A549 (cell line): ENCODE measurements at regions not wholly inside any gene's neighbourhood (a gene's known extent, or its start where the extent isn't known, plus 50 kb on each side); places are given as distances from the start of the nearest gene placed in this dataset.

Source experiments
- ATAC-seq, 2 experiments: fragments of 200-7000 bp in 1 of 2; fragments of >200 bp in 1 of 2; cut with Nextera tagmentation in 1 of 2; cut with Tn5 transposase in 1 of 2; 3 replicates each; pipeline versions ENCODE4 v1.8.0 to v1.9.1; 2018 to 2020; ENCODE audit warnings: mild to moderate bottlenecking in 1 of 2, moderate library complexity in 1 of 2
- CTCF ChIA-PET: fragments of 300-600 bp; sonication (Branson Sonifier 250); formaldehyde crosslinking; extraction: SDS; loops from one replicate; lab custom pipeline; 2021; ENCODE audit warnings: antibody characterized with exemption, inconsistent platforms; lab: Yijun Ruan, JAX
- POLR2A ChIA-PET: fragments of 350-600 bp; formaldehyde crosslinking; extraction: SDS; loops from one replicate; lab custom pipeline; 2021; ENCODE audit warnings: antibody characterized with exemption, inconsistent platforms; lab: Yijun Ruan, JAX
- DNase-seq, 2 experiments: peaks; one replicate each; pipeline versions ENCODE4 v3.0.0 to v3.0.0-alpha.2; 2011 to 2016; ENCODE audit warnings: low read depth in 1 of 2, low spot score in 1 of 2
- FAIRE-seq: peaks from 2 replicates; lab custom pipeline; 2011; peaks lifted over from hg19 to GRCh38; lab: Jason Lieb, UNC
- H3K27ac ChIP-seq, 2 experiments: fragments of >200 bp; sonication (Bioruptor Twin); formaldehyde crosslinking; 3 replicates each; pipeline ENCODE4 v1.5.1; 2016 to 2017
- H3K4me1 ChIP-seq: fragments of >200 bp; sonication (Bioruptor Twin); formaldehyde crosslinking; 3 replicates; pipeline ENCODE4 v1.6.1; 2016
- H3K4me2 ChIP-seq: fragments of >200 bp; sonication (Bioruptor Twin); formaldehyde crosslinking; 3 replicates; pipeline ENCODE4 v1.6.1; 2016
- H3K4me3 ChIP-seq: fragments of >200 bp; sonication (Bioruptor Twin); formaldehyde crosslinking; 3 replicates; pipeline ENCODE4 v1.5.1; 2016
- H3K9me3 ChIP-seq: fragments of >200 bp; sonication (Bioruptor Twin); formaldehyde crosslinking; 3 replicates; pipeline ENCODE4 v1.6.1; 2016
- BHLHE40 ChIP-seq: IDR thresholded peaks from 2 replicates; pipeline ENCODE4 v1.6.1; 2012; ENCODE audit warnings: low read depth, low read length, inconsistent platforms
- CBX2 ChIP-seq: fragments of 200-600 bp; sonication (generic); IDR thresholded peaks from 2 replicates; pipeline ENCODE4 v1.6.1; 2016; ENCODE audit warnings: low read depth, mild to moderate bottlenecking, borderline replicate concordance
- CHD4 ChIP-seq: fragments of 200-600 bp; sonication (generic); IDR thresholded peaks from 2 replicates; pipeline ENCODE4 v1.6.1; 2016; ENCODE audit warnings: antibody characterized with exemption, mild to moderate bottlenecking, borderline replicate concordance
- EHMT2 ChIP-seq: fragments of 200-600 bp; sonication (generic); IDR thresholded peaks from 2 replicates; pipeline ENCODE4 v1.6.1; 2016; ENCODE audit warnings: antibody characterized with exemption, low read depth, mild to moderate bottlenecking, moderate library complexity
- EP300 ChIP-seq, 2 experiments: fragments of >200 bp; sonication (Bioruptor Twin); formaldehyde crosslinking; IDR thresholded peaks; 2 replicates in 1 of 2; 3 replicates in 1 of 2; pipeline ENCODE4 v1.6.1; 2016 to 2017
- GATA3 ChIP-seq: IDR thresholded peaks from 2 replicates; pipeline ENCODE4 v1.6.1; 2012; ENCODE audit warnings: borderline replicate concordance
- JUNB ChIP-seq: fragments of >200 bp; sonication (Bioruptor Twin); formaldehyde crosslinking; IDR thresholded peaks from 2 replicates; pipeline ENCODE4 v1.6.1; 2016
- MAFK ChIP-seq: fragments of 450-650 bp; IDR thresholded peaks from 2 replicates; pipeline ENCODE4 v1.6.1; 2014; ENCODE audit not compliant: partially characterized antibody
- MYC ChIP-seq: IDR thresholded peaks from 2 replicates; pipeline ENCODE4 v1.6.1; 2012; ENCODE audit warnings: mild to moderate bottlenecking, inconsistent platforms, low read length, improper control_type of control experiment, borderline replicate concordance
- NFE2L2 ChIP-seq: fragments of 150-350 bp; conservative IDR thresholded peaks from 2 replicates; pipeline ENCODE4 v1.6.1; 2014; ENCODE audit warnings: low read length
- POLR2A ChIP-seq: IDR thresholded peaks from 2 replicates; pipeline ENCODE4 v1.6.1; 2012; ENCODE audit warnings: mild to moderate bottlenecking, low read length
- POLR2AphosphoS2 ChIP-seq: conservative IDR thresholded peaks from 2 replicates; pipeline ENCODE4 v1.6.1; 2012; ENCODE audit warnings: low read length, improper control_type of control experiment, inconsistent platforms
- RAD21 ChIP-seq, 2 experiments: fragments of >200 bp in 1 of 2; sonication (Bioruptor Twin) in 1 of 2; formaldehyde crosslinking in 1 of 2; IDR thresholded peaks in 1 of 2; conservative IDR thresholded peaks in 1 of 2; 2 replicates in 1 of 2; 3 replicates in 1 of 2; pipeline ENCODE4 v1.6.1; 2012 to 2018; ENCODE audit warnings: inconsistent platforms in 1 of 2
- RFX5 ChIP-seq: fragments of 450-650 bp; IDR thresholded peaks from 2 replicates; pipeline ENCODE4 v1.7.1; 2014; ENCODE audit warnings: antibody characterized with exemption, mild to moderate bottlenecking, moderate library complexity
- SMC3 ChIP-seq: fragments of >200 bp; sonication (Bioruptor Twin); formaldehyde crosslinking; IDR thresholded peaks from 3 replicates; pipeline ENCODE4 v1.6.1; 2018; ENCODE audit warnings: inconsistent platforms
- SREBF2 ChIP-seq: fragments of 450-650 bp; IDR thresholded peaks from 2 replicates; pipeline ENCODE4 v1.6.1; 2014; ENCODE audit warnings: mild to moderate bottlenecking, moderate library complexity
- TFCP2L1 ChIP-seq: fragments of 250-450 bp; sonication (Bioruptor Pico); IDR thresholded peaks from 2 replicates; pipeline ENCODE4 v1.5.0; 2021; ENCODE audit warnings: mild to moderate bottlenecking
- TP53 ChIP-seq: fragments of 250-450 bp; sonication (Bioruptor Pico); IDR thresholded peaks from 2 replicates; pipeline ENCODE4 v1.5.0; 2021; ENCODE audit warnings: mild to moderate bottlenecking, moderate library complexity
- ZNF302 ChIP-seq: fragments of 250-450 bp; sonication (Bioruptor Pico); IDR thresholded peaks from 2 replicates; pipeline ENCODE4 v1.9.0; 2021; ENCODE audit warnings: inconsistent platforms, mild to moderate bottlenecking, moderate library complexity
- ZSCAN20 ChIP-seq: fragments of 250-450 bp; sonication (Bioruptor Pico); IDR thresholded peaks from 2 replicates; pipeline ENCODE4 v1.8.0; 2022; ENCODE audit warnings: mild to moderate bottlenecking, moderate library complexity
- WGBS: methylation state at CpG from one replicate; pipeline ENCODE4 v1.1.6; 2017; ENCODE audit errors: missing lambda C conversion rate; 5-methylcytosine and 5-hydroxymethylcytosine counted together
- TF ChIP-seq, protein P1 (sequence below): fragments of 200-600 bp; sonication (generic); IDR thresholded peaks from 2 replicates; pipeline ENCODE4 v1.6.1; 2016; ENCODE audit warnings: antibody characterized with exemption, mild to moderate bottlenecking, moderate library complexity
- TF ChIP-seq, protein P2 (sequence below): fragments of 250-450 bp; sonication (Bioruptor Pico); IDR thresholded peaks from 2 replicates; pipeline ENCODE4 v1.5.0; 2021; ENCODE audit warnings: mild to moderate bottlenecking, moderate library complexity, borderline replicate concordance
- TF ChIP-seq, protein P3 (sequence below): IDR thresholded peaks from 2 replicates; pipeline ENCODE4 v1.6.1; 2012
- TF ChIP-seq, protein P4 (sequence below): fragments of >200 bp; sonication (Bioruptor Twin); formaldehyde crosslinking; IDR thresholded peaks from 3 replicates; pipeline ENCODE4 v1.5.1; 2016

DNA sequence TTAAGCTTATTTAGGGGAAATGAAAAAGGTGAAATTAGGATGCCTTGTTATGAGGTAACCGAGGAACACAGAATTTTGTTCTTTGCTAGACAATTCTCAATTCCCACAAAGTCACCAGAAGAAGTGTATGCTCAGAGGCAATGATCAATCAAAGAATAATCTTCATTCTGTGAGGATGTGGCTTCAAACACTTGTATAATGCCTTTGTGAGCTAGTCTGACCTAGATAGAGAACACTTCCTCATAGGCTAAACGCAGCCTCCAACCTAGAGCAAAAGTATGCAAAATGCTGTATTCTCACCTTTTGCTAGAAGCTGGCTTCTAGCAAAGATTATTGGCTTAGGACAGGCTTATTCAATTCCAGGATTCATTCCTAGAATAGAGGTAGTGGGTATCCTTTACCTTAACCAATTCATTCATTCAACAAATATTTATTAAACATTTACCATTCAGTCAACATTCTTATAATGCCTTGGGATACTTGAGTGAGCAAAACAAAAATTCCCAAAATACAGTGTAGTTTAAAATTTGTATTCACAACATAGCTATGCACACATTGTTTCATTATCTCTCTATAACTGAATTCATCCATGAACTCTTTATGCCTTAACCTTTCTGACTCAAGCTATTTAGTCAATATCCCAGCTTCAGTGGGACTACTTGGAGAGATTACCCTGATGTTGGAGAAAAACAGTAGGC is 530.2 kb downstream of the PTPRC start:
- TF ChIP-seq, protein P1, sequence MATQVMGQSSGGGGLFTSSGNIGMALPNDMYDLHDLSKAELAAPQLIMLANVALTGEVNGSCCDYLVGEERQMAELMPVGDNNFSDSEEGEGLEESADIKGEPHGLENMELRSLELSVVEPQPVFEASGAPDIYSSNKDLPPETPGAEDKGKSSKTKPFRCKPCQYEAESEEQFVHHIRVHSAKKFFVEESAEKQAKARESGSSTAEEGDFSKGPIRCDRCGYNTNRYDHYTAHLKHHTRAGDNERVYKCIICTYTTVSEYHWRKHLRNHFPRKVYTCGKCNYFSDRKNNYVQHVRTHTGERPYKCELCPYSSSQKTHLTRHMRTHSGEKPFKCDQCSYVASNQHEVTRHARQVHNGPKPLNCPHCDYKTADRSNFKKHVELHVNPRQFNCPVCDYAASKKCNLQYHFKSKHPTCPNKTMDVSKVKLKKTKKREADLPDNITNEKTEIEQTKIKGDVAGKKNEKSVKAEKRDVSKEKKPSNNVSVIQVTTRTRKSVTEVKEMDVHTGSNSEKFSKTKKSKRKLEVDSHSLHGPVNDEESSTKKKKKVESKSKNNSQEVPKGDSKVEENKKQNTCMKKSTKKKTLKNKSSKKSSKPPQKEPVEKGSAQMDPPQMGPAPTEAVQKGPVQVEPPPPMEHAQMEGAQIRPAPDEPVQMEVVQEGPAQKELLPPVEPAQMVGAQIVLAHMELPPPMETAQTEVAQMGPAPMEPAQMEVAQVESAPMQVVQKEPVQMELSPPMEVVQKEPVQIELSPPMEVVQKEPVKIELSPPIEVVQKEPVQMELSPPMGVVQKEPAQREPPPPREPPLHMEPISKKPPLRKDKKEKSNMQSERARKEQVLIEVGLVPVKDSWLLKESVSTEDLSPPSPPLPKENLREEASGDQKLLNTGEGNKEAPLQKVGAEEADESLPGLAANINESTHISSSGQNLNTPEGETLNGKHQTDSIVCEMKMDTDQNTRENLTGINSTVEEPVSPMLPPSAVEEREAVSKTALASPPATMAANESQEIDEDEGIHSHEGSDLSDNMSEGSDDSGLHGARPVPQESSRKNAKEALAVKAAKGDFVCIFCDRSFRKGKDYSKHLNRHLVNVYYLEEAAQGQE: no peak
- TF ChIP-seq ZNF302: no peak
- TF ChIP-seq TP53 (CRISPR knock-in tag): no peak
- TF ChIP-seq, protein P2, sequence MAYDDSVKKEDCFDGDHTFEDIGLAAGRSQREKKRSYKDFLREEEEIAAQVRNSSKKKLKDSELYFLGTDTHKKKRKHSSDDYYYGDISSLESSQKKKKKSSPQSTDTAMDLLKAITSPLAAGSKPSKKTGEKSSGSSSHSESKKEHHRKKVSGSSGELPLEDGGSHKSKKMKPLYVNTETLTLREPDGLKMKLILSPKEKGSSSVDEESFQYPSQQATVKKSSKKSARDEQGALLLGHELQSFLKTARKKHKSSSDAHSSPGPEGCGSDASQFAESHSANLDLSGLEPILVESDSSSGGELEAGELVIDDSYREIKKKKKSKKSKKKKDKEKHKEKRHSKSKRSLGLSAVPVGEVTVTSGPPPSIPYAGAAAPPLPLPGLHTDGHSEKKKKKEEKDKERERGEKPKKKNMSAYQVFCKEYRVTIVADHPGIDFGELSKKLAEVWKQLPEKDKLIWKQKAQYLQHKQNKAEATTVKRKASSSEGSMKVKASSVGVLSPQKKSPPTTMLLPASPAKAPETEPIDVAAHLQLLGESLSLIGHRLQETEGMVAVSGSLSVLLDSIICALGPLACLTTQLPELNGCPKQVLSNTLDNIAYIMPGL (CRISPR knock-in tag): no peak
- no peak for TF ChIP-seq ZSCAN20 (CRISPR knock-in tag)
- TF ChIP-seq CHD4: no peak
- TF ChIP-seq TFCP2L1 (CRISPR knock-in tag): no peak
- TF ChIP-seq SMC3: no peak
- TF ChIP-seq EHMT2: no peak
- TF ChIP-seq GATA3: no peak
- no peak for TF ChIP-seq CBX2
- TF ChIP-seq RAD21 (conservative IDR thresholded peaks at IDR 0.05 in 1 of 2, IDR thresholded peaks at IDR 0.05 in 1 of 2): no peak
- TF ChIP-seq, protein P3, sequence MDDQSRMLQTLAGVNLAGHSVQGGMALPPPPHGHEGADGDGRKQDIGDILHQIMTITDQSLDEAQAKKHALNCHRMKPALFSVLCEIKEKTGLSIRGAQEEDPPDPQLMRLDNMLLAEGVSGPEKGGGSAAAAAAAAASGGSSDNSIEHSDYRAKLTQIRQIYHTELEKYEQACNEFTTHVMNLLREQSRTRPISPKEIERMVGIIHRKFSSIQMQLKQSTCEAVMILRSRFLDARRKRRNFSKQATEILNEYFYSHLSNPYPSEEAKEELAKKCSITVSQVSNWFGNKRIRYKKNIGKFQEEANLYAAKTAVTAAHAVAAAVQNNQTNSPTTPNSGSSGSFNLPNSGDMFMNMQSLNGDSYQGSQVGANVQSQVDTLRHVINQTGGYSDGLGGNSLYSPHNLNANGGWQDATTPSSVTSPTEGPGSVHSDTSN: no peak
- no peak for TF ChIP-seq MAFK
- no peak for TF ChIP-seq SREBF2
- TF ChIP-seq POLR2A: no peak
- TF ChIP-seq, protein P4, sequence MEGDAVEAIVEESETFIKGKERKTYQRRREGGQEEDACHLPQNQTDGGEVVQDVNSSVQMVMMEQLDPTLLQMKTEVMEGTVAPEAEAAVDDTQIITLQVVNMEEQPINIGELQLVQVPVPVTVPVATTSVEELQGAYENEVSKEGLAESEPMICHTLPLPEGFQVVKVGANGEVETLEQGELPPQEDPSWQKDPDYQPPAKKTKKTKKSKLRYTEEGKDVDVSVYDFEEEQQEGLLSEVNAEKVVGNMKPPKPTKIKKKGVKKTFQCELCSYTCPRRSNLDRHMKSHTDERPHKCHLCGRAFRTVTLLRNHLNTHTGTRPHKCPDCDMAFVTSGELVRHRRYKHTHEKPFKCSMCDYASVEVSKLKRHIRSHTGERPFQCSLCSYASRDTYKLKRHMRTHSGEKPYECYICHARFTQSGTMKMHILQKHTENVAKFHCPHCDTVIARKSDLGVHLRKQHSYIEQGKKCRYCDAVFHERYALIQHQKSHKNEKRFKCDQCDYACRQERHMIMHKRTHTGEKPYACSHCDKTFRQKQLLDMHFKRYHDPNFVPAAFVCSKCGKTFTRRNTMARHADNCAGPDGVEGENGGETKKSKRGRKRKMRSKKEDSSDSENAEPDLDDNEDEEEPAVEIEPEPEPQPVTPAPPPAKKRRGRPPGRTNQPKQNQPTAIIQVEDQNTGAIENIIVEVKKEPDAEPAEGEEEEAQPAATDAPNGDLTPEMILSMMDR: no peak
- no peak for TF ChIP-seq NFE2L2
- TF ChIP-seq POLR2AphosphoS2: no peak
- ATAC-seq (no peak), FAIRE-seq (no peak), DNase-seq (no peak)
- WGBS: 5% methylated on average over 2 of the region's 2 CpGs
- no peaks in the 10 kb centered on the region for H3K9me3 ChIP-seq
- ChIA-PET CTCF (no interaction called here), POLR2A (no interaction called here)
- no peak overlapping the region for H3K4me2 ChIP-seq
- H3K27ac ChIP-seq: no peak overlapping the region
- H3K4me1 ChIP-seq: no peaks in the 10 kb centered on the region
- no peak overlapping the region for H3K4me3 ChIP-seq

DNA sequence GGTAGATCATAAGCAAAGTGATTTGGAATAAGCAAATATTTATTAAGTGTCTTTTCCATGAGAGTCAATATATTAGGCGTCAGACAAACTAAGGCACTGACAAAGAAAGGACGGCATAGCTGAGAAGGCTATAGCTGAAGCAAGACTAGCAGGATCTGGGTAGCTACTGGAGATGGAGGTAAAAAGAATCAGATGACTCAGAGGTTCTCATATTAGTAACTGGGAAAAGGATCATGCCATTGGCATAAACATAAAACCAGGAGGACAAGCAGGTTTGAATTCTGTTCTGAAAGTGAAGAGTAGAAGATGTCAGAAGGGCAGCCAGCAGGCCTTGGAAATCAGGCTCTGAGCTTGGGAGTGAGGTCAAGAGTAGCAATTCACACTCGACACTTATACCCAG is 531.9 kb downstream of the PTPRC start:
- no peak for DNase-seq
- ATAC-seq: no peak
- 46% methylated on average over 3 of the region's 3 CpGs for WGBS
- ChIA-PET CTCF (no interaction called here), POLR2A (no interaction called here)
- no peak for FAIRE-seq
- no peaks in the 10 kb centered on the region for H3K9me3 ChIP-seq
- no peak overlapping the region for H3K27ac ChIP-seq
- H3K4me1 ChIP-seq: no peaks in the 10 kb centered on the region
- H3K4me3 ChIP-seq: no peak overlapping the region
- H3K4me2 ChIP-seq: no peak overlapping the region
- TF ChIP-seq, protein P1: no peak
- TF ChIP-seq JUNB: no peak
- TF ChIP-seq MYC: no peak
- no peak for TF ChIP-seq RFX5
- TF ChIP-seq, protein P2 (CRISPR knock-in tag): no peak
- no peak for TF ChIP-seq BHLHE40
- no peak for TF ChIP-seq EP300 (IDR thresholded peaks at IDR 0.05)
